GM19395 (cell line): ENCODE measurements at regions not wholly inside any gene's neighbourhood (a gene's known extent, or its start where the extent isn't known, plus 50 kb on each side); places are given as distances from the start of the nearest gene placed in this dataset.

Experiments
- ATAC-seq: cut with Tn5 transposase; IDR thresholded peaks from one replicate; pipeline ENCODE4 v1.9.1; 2021; ENCODE audit warnings: mild to moderate bottlenecking, moderate library complexity; ENCODE audit not compliant: unreplicated experiment

GRCh38 chr11:31912808-31913207, 101.7 kb upstream of the PAX6 start:
- no peak for ATAC-seq

- no peak for ATAC-seq
These were observed 99.9 kb upstream of the PAX6 start for GRCh38 chr11:31910950-31911576.

- no peak for ATAC-seq
These were observed 92.3 kb upstream of the PAX6 start for GRCh38 chr11:31903225-31904074.

DNA sequence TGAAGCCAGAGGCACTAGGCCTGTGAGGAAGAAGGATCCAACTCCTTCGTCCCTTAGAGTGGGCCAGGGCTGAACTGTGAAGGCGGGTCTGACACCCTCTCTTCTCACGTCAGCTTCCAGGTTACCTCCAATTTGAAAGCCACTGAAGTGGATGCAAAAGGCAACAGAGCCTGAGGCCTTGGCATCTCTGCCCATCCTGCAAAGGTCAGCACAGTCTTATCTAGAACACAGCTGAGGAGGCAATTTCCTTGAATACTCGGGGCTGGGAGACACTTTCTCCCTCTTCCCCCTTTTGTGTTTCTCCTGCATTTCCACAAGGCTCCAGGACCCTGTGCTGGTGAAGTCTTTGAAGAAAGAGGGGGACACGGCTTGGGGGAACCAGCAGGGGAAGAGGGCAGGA, 91.6 kb upstream of the PAX6 start:
- no peak for ATAC-seq

GRCh38 chr11:31895926-31896325, 84.8 kb upstream of the PAX6 start:
- ATAC-seq: no peak

DNA sequence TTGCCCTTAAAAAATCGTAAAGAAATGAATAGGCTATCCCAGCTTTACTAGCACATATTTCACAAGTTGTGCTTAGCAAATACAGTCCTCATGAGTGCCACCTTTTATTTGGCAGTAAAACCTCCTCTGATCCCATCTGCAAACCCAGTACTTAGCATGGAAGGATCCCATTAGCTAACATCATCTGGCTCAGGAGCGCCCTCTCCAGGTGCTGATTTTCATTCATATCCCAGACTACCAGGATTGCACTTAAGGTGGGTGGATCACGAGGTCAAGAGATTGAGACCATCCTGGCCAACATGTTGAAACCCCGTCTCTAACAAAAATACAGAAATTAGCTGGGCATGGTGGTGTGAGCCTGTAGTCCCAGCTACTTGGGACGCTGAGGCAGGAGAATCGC, 76.1 kb upstream of the PAX6 start:
- no peak for ATAC-seq

DNA sequence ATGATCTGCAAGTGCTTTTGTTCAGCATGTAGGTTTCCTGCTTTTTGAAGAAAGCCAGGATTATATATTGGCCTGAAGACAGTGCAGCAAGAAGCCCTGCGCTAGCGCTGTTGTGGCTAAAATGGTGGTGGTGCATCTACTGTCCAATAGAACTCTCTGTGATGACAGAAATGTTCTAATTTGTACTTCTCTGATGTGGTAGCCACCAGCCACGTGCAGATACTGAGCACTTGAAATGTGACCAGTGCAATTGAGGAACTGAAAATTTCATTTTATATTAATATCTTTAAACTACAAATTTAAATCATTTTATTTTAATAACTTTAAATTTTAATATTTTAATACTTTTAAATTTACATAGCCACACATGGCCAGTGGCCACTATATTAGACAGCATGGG, 73.0 kb upstream of the PAX6 start:
- ATAC-seq: no peak

- ATAC-seq: no peak
These were observed 72.3 kb upstream of the PAX6 start for GRCh38 chr11:31883435-31883834.

GRCh38 chr11:31882951-31883392, 71.8 kb upstream of the PAX6 start:
- no peak for ATAC-seq

DNA sequence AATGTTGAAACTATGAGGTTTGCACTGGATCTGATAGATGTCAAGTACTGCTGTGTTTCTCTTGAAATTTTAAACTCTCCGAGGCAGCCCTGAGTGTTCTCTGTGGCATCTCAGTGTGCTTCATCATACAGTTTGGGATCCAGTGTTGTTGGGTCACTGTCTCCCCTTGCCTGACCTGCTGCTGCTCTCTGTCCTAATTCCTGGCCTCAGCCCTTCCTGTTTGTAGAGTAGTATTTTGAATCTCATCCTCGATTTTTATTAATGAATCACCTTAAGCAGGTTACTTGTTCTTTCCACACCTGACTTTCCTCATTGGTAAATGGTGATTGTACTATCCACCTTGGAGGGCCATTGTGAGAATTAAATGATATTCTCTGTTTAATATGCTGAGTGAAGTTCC, 70.7 kb upstream of the PAX6 start:
- no peak for ATAC-seq

- no peak for ATAC-seq
These were observed 68.6 kb upstream of the PAX6 start for GRCh38 chr11:31879681-31880080.

DNA sequence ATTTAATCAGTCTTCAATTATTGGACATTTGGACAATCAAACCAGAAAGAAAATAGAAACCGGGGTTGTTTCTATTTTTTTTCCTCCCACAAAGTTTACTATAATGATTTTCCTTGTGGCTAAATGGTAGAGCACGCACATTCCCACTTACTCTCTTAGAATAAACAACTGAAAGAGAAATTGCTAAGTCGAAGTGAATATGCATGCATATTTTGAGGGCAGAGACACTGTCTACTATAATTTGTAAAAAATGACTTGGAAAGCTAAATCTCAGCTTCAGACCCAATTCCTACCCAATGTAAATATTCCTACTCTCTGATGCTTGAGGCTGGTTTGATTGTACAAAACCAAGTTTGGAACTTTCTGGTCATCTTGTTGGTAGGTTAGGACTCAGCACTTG, 66.7 kb upstream of the PAX6 start:
- ATAC-seq: no peak

DNA sequence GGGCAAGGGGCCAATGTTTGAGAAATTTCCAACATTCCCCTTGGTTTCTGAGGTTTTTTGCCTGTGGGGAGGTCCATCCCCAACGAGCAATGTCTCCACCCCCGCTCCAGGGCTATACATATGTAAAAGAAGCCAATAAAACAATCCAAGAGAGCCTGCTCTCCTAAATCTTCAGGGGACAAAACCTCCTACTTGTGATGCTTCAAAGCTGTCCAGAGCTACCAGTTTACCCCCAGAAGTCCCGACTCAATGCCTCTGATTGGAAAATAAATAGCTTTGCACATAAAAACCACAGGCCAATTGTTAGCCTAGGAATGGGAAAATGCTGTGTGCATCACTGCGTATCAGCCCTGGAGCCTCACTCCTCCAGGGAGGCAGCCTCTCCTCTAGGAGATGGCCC, 66.0 kb upstream of the PAX6 start:
- no peak for ATAC-seq

GRCh38 chr11:31875866-31876560, 64.9 kb upstream of the PAX6 start:
- ATAC-seq: no peak

DNA sequence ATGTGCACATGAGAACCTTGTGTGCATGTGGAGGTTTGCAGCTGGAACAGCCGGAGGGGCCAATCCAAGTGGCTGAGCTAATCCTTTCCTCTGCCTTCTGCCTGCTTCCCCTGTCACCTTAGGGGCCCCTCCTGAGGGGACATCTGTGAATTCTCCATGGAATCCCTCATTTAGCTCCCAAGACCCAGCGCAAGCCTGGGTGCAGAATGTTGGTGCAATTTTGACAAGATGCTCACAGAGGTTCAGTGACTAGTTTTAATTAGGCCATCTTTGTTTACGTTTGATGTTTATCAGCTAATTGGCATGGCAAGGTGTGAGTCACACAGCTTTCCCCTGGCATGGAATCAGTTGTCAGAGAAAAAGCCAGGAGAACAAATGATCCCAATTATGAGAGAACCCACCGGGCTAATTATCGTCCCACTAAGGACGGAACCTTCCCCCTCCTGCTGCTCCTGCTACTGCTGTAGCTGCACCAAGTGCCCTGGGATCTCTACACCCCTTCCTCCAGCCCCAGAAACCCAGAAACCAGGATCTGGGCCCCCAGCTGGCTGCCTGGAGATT, 63.6 kb upstream of the PAX6 start:
- no peak for ATAC-seq

- ATAC-seq: no peak
These were observed 62.0 kb upstream of the PAX6 start for GRCh38 chr11:31873124-31873523.

- ATAC-seq: no peak
These were observed 60.9 kb upstream of the PAX6 start for GRCh38 chr11:31872076-31872443.

- no peak for ATAC-seq
These were observed 60.4 kb upstream of the PAX6 start for GRCh38 chr11:31871310-31872075.

DNA sequence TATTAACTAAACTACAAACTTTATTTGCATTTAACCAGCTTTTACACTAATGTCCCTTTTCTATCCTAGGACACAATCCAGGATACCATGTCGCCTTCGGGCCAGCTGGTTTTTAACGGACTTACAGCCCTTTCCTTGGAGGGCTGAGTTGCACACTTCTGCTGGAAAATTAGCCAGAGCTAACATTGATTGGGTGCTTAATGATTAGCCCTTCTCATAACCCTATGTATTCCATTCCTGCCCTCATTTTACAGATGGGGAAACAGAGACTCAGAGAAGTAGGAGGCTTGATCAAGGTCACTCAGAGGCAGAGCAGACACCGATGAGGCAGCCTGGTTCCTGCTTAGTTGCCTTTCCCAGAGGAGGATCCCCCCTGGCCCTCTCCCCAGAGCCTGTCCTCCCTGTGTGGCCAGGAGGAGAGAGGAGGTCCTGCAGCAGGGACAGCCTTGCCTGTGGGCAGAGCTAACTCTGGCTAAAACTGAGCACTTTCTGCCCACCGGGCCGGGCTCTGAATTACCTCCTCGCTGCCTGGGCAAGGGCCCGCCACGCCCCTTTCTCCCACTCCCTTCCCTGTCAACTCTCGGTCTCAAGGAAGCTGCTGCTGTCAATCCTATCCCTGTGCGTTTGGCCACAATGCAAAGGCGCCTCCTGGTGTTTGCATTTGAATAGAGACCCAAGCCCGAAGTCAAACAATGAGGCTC, 59.6 kb upstream of the PAX6 start:
- ATAC-seq: no peak

GRCh38 chr11:31869986-31870385, 58.9 kb upstream of the PAX6 start:
- ATAC-seq: no peak
